H1 (cell line): ENCODE measurements at regions not wholly inside any gene's neighbourhood (a gene's known extent, or its start where the extent isn't known, plus 50 kb on each side); places are given as distances from the start of the nearest gene placed in this dataset.

Experiments
- CEBPB ChIP-seq: IDR thresholded peaks from 2 replicates; pipeline ENCODE4 v1.6.1; 2012; ENCODE audit warnings: low read depth, low read length
- GTF2F1 ChIP-seq: IDR thresholded peaks from 2 replicates; pipeline ENCODE4 v1.6.1; 2012; ENCODE audit warnings: low read depth, low read length, improper control_type of control experiment, borderline replicate concordance
- PHF8 ChIP-seq: fragments of 200-600 bp; sonication (generic); conservative IDR thresholded peaks from 2 replicates; pipeline ENCODE4 v1.7.1; 2012; ENCODE audit warnings: low read depth, mild to moderate bottlenecking, inconsistent platforms, low read length, moderate library complexity
- TF ChIP-seq, protein P1 (sequence below): fragments of 300-600 bp; sonication (generic); IDR thresholded peaks from 2 replicates; pipeline ENCODE4 v1.7.1; 2012; ENCODE audit warnings: low read length, moderate library complexity, mild to moderate bottlenecking, inconsistent platforms; ENCODE audit not compliant: insufficient replicate concordance

DNA sequence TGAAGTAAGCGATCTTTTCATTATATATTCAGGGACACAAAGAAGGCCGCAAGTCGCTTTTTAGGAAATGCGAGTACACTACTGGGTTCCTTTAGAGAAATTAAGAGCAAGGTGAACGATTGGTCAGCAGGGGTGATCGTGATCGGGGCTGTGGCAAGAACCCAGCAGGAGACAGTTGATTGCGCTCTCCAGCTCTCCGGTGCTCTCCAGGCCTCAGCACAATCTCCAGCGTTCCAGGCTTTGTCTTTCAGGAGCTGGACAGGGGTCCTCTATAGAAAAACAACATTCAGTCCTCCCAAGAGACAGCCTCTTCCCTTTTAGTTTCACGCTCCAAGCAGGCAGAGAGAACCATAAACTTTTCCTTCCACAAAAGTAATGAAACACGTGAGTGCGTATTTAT lies 170.5 kb upstream of the KLF6 start (continued):
- TF ChIP-seq GTF2F1 = no peak
- no peak for TF ChIP-seq PHF8
- TF ChIP-seq, protein P1, sequence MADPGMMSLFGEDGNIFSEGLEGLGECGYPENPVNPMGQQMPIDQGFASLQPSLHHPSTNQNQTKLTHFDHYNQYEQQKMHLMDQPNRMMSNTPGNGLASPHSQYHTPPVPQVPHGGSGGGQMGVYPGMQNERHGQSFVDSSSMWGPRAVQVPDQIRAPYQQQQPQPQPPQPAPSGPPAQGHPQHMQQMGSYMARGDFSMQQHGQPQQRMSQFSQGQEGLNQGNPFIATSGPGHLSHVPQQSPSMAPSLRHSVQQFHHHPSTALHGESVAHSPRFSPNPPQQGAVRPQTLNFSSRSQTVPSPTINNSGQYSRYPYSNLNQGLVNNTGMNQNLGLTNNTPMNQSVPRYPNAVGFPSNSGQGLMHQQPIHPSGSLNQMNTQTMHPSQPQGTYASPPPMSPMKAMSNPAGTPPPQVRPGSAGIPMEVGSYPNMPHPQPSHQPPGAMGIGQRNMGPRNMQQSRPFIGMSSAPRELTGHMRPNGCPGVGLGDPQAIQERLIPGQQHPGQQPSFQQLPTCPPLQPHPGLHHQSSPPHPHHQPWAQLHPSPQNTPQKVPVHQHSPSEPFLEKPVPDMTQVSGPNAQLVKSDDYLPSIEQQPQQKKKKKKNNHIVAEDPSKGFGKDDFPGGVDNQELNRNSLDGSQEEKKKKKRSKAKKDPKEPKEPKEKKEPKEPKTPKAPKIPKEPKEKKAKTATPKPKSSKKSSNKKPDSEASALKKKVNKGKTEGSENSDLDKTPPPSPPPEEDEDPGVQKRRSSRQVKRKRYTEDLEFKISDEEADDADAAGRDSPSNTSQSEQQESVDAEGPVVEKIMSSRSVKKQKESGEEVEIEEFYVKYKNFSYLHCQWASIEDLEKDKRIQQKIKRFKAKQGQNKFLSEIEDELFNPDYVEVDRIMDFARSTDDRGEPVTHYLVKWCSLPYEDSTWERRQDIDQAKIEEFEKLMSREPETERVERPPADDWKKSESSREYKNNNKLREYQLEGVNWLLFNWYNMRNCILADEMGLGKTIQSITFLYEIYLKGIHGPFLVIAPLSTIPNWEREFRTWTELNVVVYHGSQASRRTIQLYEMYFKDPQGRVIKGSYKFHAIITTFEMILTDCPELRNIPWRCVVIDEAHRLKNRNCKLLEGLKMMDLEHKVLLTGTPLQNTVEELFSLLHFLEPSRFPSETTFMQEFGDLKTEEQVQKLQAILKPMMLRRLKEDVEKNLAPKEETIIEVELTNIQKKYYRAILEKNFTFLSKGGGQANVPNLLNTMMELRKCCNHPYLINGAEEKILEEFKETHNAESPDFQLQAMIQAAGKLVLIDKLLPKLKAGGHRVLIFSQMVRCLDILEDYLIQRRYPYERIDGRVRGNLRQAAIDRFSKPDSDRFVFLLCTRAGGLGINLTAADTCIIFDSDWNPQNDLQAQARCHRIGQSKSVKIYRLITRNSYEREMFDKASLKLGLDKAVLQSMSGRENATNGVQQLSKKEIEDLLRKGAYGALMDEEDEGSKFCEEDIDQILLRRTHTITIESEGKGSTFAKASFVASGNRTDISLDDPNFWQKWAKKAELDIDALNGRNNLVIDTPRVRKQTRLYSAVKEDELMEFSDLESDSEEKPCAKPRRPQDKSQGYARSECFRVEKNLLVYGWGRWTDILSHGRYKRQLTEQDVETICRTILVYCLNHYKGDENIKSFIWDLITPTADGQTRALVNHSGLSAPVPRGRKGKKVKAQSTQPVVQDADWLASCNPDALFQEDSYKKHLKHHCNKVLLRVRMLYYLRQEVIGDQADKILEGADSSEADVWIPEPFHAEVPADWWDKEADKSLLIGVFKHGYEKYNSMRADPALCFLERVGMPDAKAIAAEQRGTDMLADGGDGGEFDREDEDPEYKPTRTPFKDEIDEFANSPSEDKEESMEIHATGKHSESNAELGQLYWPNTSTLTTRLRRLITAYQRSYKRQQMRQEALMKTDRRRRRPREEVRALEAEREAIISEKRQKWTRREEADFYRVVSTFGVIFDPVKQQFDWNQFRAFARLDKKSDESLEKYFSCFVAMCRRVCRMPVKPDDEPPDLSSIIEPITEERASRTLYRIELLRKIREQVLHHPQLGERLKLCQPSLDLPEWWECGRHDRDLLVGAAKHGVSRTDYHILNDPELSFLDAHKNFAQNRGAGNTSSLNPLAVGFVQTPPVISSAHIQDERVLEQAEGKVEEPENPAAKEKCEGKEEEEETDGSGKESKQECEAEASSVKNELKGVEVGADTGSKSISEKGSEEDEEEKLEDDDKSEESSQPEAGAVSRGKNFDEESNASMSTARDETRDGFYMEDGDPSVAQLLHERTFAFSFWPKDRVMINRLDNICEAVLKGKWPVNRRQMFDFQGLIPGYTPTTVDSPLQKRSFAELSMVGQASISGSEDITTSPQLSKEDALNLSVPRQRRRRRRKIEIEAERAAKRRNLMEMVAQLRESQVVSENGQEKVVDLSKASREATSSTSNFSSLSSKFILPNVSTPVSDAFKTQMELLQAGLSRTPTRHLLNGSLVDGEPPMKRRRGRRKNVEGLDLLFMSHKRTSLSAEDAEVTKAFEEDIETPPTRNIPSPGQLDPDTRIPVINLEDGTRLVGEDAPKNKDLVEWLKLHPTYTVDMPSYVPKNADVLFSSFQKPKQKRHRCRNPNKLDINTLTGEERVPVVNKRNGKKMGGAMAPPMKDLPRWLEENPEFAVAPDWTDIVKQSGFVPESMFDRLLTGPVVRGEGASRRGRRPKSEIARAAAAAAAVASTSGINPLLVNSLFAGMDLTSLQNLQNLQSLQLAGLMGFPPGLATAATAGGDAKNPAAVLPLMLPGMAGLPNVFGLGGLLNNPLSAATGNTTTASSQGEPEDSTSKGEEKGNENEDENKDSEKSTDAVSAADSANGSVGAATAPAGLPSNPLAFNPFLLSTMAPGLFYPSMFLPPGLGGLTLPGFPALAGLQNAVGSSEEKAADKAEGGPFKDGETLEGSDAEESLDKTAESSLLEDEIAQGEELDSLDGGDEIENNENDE = no peak
- no peak for TF ChIP-seq CEBPB
